Adrenal gland (tissue), 5 donors: ENCODE measurements at regions not wholly inside any gene's neighbourhood (a gene's known extent, or its start where the extent isn't known, plus 50 kb on each side); places are given as distances from the start of the nearest gene placed in this dataset.

ENCODE experiments used
- CTCF ChIP-seq, 6 experiments: fragments of 450-650 bp in 4 of 6; fragments of 200-600 bp in 2 of 6; sonication (generic) in 1 of 6; IDR thresholded peaks; 1 replicate in 5 of 6; 2 replicates in 1 of 6; pipeline versions ENCODE4 v1.5.1 to v1.8.0; 2016 to 2021; ENCODE audit warnings: antibody characterized with exemption in 6 of 6, mild to moderate bottlenecking in 2 of 6, moderate library complexity in 1 of 6
- POLR2A ChIP-seq, 2 donors: fragments of 450-650 bp; IDR thresholded peaks; one replicate each; pipeline ENCODE4 v1.6.1; 2017; ENCODE audit warnings: antibody characterized with exemption in 2 of 2, mild to moderate bottlenecking in 2 of 2, moderate library complexity in 1 of 2
- donor health status: DM: no; HTN: no; CAD: no.

- TF ChIP-seq POLR2A (IDR thresholded peaks at IDR 0.05) (no peak), CTCF (IDR thresholded peaks at IDR 0.05) (no peak)
Measured at GRCh38 chr3:23062582-23062981, 140.5 kb upstream of the UBE2E2 start.
